NCI-H2227 (cell line): ENCODE measurements at regions not wholly inside any gene's neighbourhood (a gene's known extent, or its start where the extent isn't known, plus 50 kb on each side); places are given as distances from the start of the nearest gene placed in this dataset.
"Not testable (repeated sequence)": the region's sequence is repeated elsewhere in the genome, so short reads cannot be mapped to it uniquely, and the experiment has no call there.

Experiments
- DNase-seq: peaks from one replicate; lab custom pipeline; 2025; ENCODE audit not compliant: unreplicated experiment; lab: John Stamatoyannopoulos, UW

- no peak for DNase-seq
Measured at GRCh38 chrX:115357326-115358120, 68.0 kb downstream of the LUZP4 start.

GRCh38 chrX:115359508-115359907, 70.0 kb downstream of the LUZP4 start:
- DNase-seq: not testable (repeated sequence)

- no peak for DNase-seq
Measured at GRCh38 chrX:115360220-115360781, 70.8 kb downstream of the LUZP4 start.

- DNase-seq: peak; percentile 39
Measured at GRCh38 chrX:115362334-115363095, 73.0 kb downstream of the LUZP4 start.

GRCh38 chrX:115363372-115363771, 73.9 kb downstream of the LUZP4 start:
- peak; percentile 39 for DNase-seq

- DNase-seq: peak; percentile 10
Measured at GRCh38 chrX:115363897-115364296, 74.4 kb downstream of the LUZP4 start.

- DNase-seq: no peak
Measured at GRCh38 chrX:115364670-115365069, 75.2 kb downstream of the LUZP4 start.

- no peak for DNase-seq
Measured at GRCh38 chrX:115366535-115366934, 77.0 kb downstream of the LUZP4 start.

- DNase-seq: no peak
Measured at GRCh38 chrX:115367455-115367854, 77.9 kb downstream of the LUZP4 start.

- DNase-seq: no peak
Measured at GRCh38 chrX:115367951-115368350, 78.4 kb downstream of the LUZP4 start.

- DNase-seq: no peak
Measured at GRCh38 chrX:115368876-115369275, 79.4 kb downstream of the LUZP4 start.

- DNase-seq: peak; percentile 12
Measured at GRCh38 chrX:115372152-115372551, 82.6 kb downstream of the LUZP4 start.

GRCh38 chrX:115373308-115373707, 83.8 kb downstream of the LUZP4 start:
- DNase-seq: no peak

GRCh38 chrX:115378471-115378870, 89.0 kb downstream of the LUZP4 start:
- DNase-seq: no peak

GRCh38 chrX:115387327-115387726, 97.8 kb downstream of the LUZP4 start:
- no peak for DNase-seq

GRCh38 chrX:115388879-115389278, 99.4 kb downstream of the LUZP4 start:
- DNase-seq: no peak

- no peak for DNase-seq
Measured at GRCh38 chrX:115390078-115390477, 100.6 kb downstream of the LUZP4 start.

- no peak for DNase-seq
Measured at GRCh38 chrX:115392031-115392430, 102.5 kb downstream of the LUZP4 start.

- DNase-seq: no peak
Measured at GRCh38 chrX:115392871-115393270, 103.4 kb downstream of the LUZP4 start.

GRCh38 chrX:115393271-115393670, 103.8 kb downstream of the LUZP4 start:
- no peak for DNase-seq

GRCh38 chrX:115394806-115395205, 105.3 kb downstream of the LUZP4 start:
- DNase-seq: not testable (repeated sequence)

- no peak for DNase-seq
Measured at GRCh38 chrX:115399306-115399705, 109.8 kb downstream of the LUZP4 start.
